ENCODE measurements at regions not wholly inside any gene's neighbourhood (a gene's known extent, or its start where the extent isn't known, plus 50 kb on each side); places are given as distances from the start of the nearest gene placed in this dataset.

DNA sequence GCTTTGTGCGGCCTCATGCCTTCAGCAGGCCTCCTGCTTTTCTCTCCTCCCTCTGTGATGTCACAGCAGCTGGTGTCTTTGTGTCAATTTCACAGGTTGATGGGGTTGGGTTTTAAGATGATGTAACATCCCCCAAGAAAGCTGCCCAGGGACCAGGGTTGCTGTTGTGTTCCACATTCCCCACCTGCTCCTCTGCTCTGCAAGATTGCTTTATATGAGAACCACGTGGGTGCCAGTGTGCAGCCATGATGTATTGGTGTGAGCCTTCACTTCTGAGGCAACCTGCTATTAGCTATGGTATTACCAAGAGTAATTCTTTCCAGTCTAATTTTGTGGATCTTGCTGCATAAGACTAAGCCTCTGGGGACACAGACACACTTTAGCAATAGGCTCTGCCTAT lies 213.0 kb upstream of the ADAMTS16 start:
- TF ChIP-seq ZFX (IDR thresholded peaks at IDR 0.05; ENCODE audit: borderline replicate concordance): no peak
- TF ChIP-seq, protein P1, sequence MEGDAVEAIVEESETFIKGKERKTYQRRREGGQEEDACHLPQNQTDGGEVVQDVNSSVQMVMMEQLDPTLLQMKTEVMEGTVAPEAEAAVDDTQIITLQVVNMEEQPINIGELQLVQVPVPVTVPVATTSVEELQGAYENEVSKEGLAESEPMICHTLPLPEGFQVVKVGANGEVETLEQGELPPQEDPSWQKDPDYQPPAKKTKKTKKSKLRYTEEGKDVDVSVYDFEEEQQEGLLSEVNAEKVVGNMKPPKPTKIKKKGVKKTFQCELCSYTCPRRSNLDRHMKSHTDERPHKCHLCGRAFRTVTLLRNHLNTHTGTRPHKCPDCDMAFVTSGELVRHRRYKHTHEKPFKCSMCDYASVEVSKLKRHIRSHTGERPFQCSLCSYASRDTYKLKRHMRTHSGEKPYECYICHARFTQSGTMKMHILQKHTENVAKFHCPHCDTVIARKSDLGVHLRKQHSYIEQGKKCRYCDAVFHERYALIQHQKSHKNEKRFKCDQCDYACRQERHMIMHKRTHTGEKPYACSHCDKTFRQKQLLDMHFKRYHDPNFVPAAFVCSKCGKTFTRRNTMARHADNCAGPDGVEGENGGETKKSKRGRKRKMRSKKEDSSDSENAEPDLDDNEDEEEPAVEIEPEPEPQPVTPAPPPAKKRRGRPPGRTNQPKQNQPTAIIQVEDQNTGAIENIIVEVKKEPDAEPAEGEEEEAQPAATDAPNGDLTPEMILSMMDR (IDR thresholded peaks at IDR 0.05): no peak
- H3K27ac ChIP-seq: no peak overlapping the region

DNA sequence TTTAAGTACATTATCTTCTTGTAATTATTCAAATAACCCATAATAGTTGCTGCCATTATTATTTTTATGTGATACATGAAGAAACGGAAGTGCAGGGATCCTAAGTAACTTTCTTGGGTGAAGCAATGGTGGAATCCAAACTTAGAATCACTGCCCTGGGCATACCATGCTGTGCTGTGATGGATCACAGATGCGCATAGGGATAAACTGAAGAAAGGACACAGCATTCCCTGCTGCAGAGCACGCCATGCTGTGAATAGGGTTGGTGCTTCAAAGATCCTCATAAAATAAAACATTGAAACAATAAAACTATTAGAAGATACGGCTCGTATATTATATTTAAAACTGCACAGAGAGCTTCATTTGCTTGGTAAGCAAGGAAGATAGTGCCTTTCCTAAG lies 211.7 kb upstream of the ADAMTS16 start:
- no peak overlapping the region for H3K27ac ChIP-seq
- TF ChIP-seq, protein P1 (IDR thresholded peaks at IDR 0.05): no peak
- no peak for TF ChIP-seq ZFX (IDR thresholded peaks at IDR 0.05; ENCODE audit: borderline replicate concordance)

DNA sequence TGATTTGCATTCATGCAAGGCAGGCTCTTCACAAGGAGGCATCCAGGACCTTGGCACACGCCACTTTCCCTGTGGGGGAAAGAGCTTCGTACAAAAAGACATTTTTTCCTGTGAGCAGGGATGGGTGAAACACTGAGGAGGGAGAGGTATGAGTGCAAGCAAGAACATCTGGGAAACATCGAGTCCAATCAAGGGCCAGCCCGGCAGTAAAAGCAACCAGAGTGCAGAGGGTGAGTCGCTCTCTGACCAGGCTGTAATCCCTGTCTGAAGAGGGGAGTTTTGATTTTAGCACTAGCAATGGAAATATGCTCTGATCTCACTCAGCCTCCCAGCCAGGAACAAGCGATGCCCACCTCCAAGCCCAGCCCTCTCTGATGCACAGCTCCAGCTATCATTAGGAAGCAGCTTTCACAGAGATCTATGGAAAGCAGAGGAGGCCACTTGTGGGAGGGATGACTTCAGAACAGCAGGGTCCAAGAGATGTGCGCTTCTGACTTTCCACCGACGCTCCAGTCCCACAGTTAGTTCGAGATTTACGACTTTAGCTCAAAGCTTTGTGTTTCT lies 211.0 kb upstream of the ADAMTS16 start:
- TF ChIP-seq, protein P1 (IDR thresholded peaks at IDR 0.05): no peak
- TF ChIP-seq ZFX (IDR thresholded peaks at IDR 0.05; ENCODE audit: borderline replicate concordance): no peak
- no peak overlapping the region for H3K27ac ChIP-seq

DNA sequence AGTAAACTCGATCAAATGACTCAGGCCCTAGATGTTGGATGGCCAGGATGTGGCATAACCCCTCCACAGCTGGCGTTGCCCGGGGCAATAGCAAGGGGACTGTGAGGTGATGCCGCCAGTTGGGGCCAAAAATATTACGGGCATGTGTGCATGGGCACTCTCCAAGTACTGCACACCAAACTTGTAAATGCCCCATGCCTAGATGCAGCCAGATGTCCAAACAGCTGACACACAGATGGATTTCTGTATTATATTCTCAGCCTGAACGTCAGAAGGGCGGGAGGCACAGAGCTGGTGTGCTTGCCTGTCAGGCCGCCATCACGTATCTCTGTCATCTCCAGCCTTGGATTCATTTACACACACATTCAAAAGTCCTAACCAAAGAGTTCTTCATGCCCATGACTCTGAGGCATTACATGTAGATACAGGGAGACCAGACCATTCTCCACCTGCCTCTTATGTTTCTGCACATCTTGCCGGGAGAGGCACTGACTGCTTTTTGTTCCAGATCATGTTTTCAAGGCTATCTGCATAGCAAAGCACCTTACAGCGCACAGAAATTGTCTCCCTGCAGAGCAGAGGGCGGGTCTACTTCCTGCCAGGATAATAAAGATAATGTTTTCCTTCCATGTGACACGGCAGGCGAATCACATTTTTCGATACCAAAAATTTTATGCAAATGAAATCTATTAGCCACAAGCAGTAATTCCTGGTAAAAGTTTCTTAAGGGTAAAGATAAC lies 200.9 kb upstream of the ADAMTS16 start:
- no peak for TF ChIP-seq ZFX (IDR thresholded peaks at IDR 0.05; ENCODE audit: borderline replicate concordance)
- TF ChIP-seq, protein P1 (IDR thresholded peaks at IDR 0.05): no peak
- no peak overlapping the region for H3K27ac ChIP-seq

DNA sequence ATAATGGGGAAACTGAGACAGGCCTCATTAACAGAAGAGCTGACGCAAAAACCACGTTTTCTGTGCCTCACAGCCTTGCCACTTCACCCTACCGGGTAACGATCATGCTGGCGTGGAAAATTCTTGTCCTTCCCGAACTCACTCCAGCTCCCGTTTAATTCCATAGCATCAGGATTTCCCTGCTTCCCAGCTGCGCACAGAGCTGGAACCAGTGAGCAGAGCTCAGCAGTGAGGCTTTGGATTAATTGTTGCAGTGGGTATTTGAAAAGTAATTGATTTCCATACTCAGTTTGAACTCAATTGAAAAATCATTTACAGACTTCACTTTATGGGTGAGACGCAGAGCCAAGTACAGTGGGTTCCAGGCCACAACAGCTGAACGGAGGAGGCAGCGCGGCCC lies 199.0 kb upstream of the ADAMTS16 start:
- TF ChIP-seq, protein P1 (IDR thresholded peaks at IDR 0.05): no peak
- TF ChIP-seq ZFX (IDR thresholded peaks at IDR 0.05; ENCODE audit: borderline replicate concordance): no peak
- no peak overlapping the region for H3K27ac ChIP-seq

GRCh38 chr5:4941957-4942830 lies 197.9 kb upstream of the ADAMTS16 start:
- H3K27ac ChIP-seq: no peak overlapping the region
- TF ChIP-seq ZFX (IDR thresholded peaks at IDR 0.05; ENCODE audit: borderline replicate concordance): no peak
- TF ChIP-seq, protein P1 (IDR thresholded peaks at IDR 0.05): peak; percentile 98

Measured in 22Rv1 (cell line).